WTC11 (cell line): ENCODE measurements at regions not wholly inside any gene's neighbourhood (a gene's known extent, or its start where the extent isn't known, plus 50 kb on each side); places are given as distances from the start of the nearest gene placed in this dataset.

Source experiments
- ATAC-seq: fragments of 200-7000 bp; cut with Tn5 transposase; 2 replicates; pipeline ENCODE4 v1.10.0; 2021; ENCODE audit warnings: mild to moderate bottlenecking, moderate library complexity
- CTCF ChIA-PET: fragments of 300-600 bp; sonication (Branson Sonifier 250); formaldehyde crosslinking; loops from one replicate; lab custom pipeline; 2021; ENCODE audit warnings: antibody characterized with exemption; lab: Charles Lee
- POLR2A ChIA-PET: fragments of 350-600 bp; sonication (Branson Sonifier 250); formaldehyde crosslinking; loops from one replicate; lab custom pipeline; 2021; ENCODE audit warnings: antibody characterized with exemption; lab: Charles Lee
- DNase-seq: peaks from one replicate; pipeline ENCODE4 v3.0.0; 2021; ENCODE audit warnings: low spot score
- H3K27ac Mint-ChIP-seq: 2 replicates; pipeline ENCODE4 v1.8.0; 2021; ENCODE audit warnings: mixed read lengths
- H3K27me3 Mint-ChIP-seq: 2 replicates; pipeline ENCODE4 v1.8.0; 2021; ENCODE audit warnings: low read depth, mild to moderate bottlenecking, moderate library complexity, mixed read lengths
- H3K36me3 Mint-ChIP-seq: 2 replicates; pipeline ENCODE4 v1.8.0; 2021; ENCODE audit warnings: mixed read lengths
- H3K4me1 Mint-ChIP-seq: 2 replicates; pipeline ENCODE4 v1.8.0; 2022; ENCODE audit warnings: mixed read lengths
- H3K4me3 Mint-ChIP-seq: 2 replicates; pipeline ENCODE4 v1.8.0; 2021; ENCODE audit warnings: mild to moderate bottlenecking, moderate library complexity, mixed read lengths
- H3K9me3 Mint-ChIP-seq: 2 replicates; pipeline ENCODE4 v1.8.0; 2021; ENCODE audit warnings: mixed read lengths
- ELF4 ChIP-seq: sonication (generic); formaldehyde crosslinking; IDR thresholded peaks from 2 replicates; pipeline ENCODE4 v1.8.1; 2022; ENCODE audit warnings: low read depth, mild to moderate bottlenecking, moderate library complexity, missing genetic modification reagents
- EMX1 ChIP-seq: fragments of 250-450 bp; sonication (Bioruptor Pico); IDR thresholded peaks from 2 replicates; pipeline ENCODE4 v1.8.0; 2021; ENCODE audit warnings: mild to moderate bottlenecking
- FOXP1 ChIP-seq: sonication (generic); formaldehyde crosslinking; IDR thresholded peaks from 2 replicates; pipeline ENCODE4 v1.8.0; 2022; ENCODE audit warnings: missing genetic modification reagents, mild to moderate bottlenecking, moderate library complexity, borderline replicate concordance
- GRHL2 ChIP-seq: fragments of 250-450 bp; sonication (Bioruptor Pico); IDR thresholded peaks from 2 replicates; pipeline ENCODE4 v1.8.0; 2022; ENCODE audit warnings: mild to moderate bottlenecking, moderate library complexity; ENCODE audit not compliant: insufficient replicate concordance, severe bottlenecking
- GTF2I ChIP-seq: fragments of 250-450 bp; sonication (Bioruptor Pico); conservative IDR thresholded peaks from 2 replicates; pipeline ENCODE4 v1.4.0; 2021; ENCODE audit warnings: mild to moderate bottlenecking
- HMGA2 ChIP-seq: fragments of 250-450 bp; sonication (Bioruptor Pico); IDR thresholded peaks from 2 replicates; pipeline ENCODE4 v1.4.0; 2021; ENCODE audit warnings: mild to moderate bottlenecking, moderate library complexity
- HMGXB4 ChIP-seq: sonication (generic); formaldehyde crosslinking; IDR thresholded peaks from 2 replicates; pipeline ENCODE4 v1.8.1; 2023; ENCODE audit warnings: mild to moderate bottlenecking, moderate library complexity, missing genetic modification reagents
- IRF2 ChIP-seq: sonication (generic); formaldehyde crosslinking; IDR thresholded peaks from 2 replicates; pipeline ENCODE4 v1.8.0; 2022; ENCODE audit warnings: low read depth, missing genetic modification reagents, borderline replicate concordance
- MAX ChIP-seq: sonication (generic); formaldehyde crosslinking; IDR thresholded peaks from 2 replicates; pipeline ENCODE4 v1.8.0; 2022; ENCODE audit warnings: mild to moderate bottlenecking, missing genetic modification reagents
- NFYB ChIP-seq: sonication (generic); formaldehyde crosslinking; conservative IDR thresholded peaks from 2 replicates; pipeline ENCODE4 v1.8.0; 2022; ENCODE audit warnings: low read depth, missing genetic modification reagents
- NR1H2 ChIP-seq: sonication (generic); formaldehyde crosslinking; IDR thresholded peaks from 2 replicates; pipeline ENCODE4 v1.9.0; 2021; ENCODE audit warnings: mild to moderate bottlenecking, moderate library complexity, missing genetic modification reagents
- NR3C1 ChIP-seq: sonication (generic); formaldehyde crosslinking; conservative IDR thresholded peaks from 2 replicates; pipeline ENCODE4 v1.8.1; 2023; ENCODE audit warnings: low read depth, mild to moderate bottlenecking, missing genetic modification reagents
- RELA ChIP-seq: sonication (generic); formaldehyde crosslinking; IDR thresholded peaks from 2 replicates; pipeline ENCODE4 v1.8.1; 2022; ENCODE audit warnings: missing genetic modification reagents, mild to moderate bottlenecking, borderline replicate concordance
- RORB ChIP-seq: fragments of 250-450 bp; sonication (Bioruptor Pico); IDR thresholded peaks from 2 replicates; pipeline ENCODE4 v1.9.0; 2021; ENCODE audit warnings: mild to moderate bottlenecking
- TP53 ChIP-seq: sonication (generic); formaldehyde crosslinking; IDR thresholded peaks from 2 replicates; pipeline ENCODE4 v1.8.1; 2023; ENCODE audit warnings: mild to moderate bottlenecking, missing genetic modification reagents
- ZNF138 ChIP-seq: sonication (generic); formaldehyde crosslinking; conservative IDR thresholded peaks from 2 replicates; pipeline ENCODE4 v1.8.1; 2022; ENCODE audit warnings: mild to moderate bottlenecking, moderate library complexity, missing genetic modification reagents
- ZNF219 ChIP-seq: sonication (generic); formaldehyde crosslinking; IDR thresholded peaks from 2 replicates; pipeline ENCODE4 v1.8.0; 2023; ENCODE audit warnings: missing genetic modification reagents, mild to moderate bottlenecking, borderline replicate concordance
- ZNF232 ChIP-seq: sonication (generic); formaldehyde crosslinking; IDR thresholded peaks from 2 replicates; pipeline ENCODE4 v1.8.0; 2022; ENCODE audit warnings: mild to moderate bottlenecking, missing genetic modification reagents
- ZNF263 ChIP-seq: sonication (generic); formaldehyde crosslinking; IDR thresholded peaks from 2 replicates; pipeline ENCODE4 v1.8.1; 2022; ENCODE audit warnings: low read depth, mild to moderate bottlenecking, moderate library complexity, missing genetic modification reagents
- ZNF416 ChIP-seq: fragments of 250-450 bp; sonication (Bioruptor Pico); IDR thresholded peaks from 2 replicates; pipeline ENCODE4 v1.9.0; 2021; ENCODE audit warnings: mild to moderate bottlenecking, inconsistent platforms
- ZNF512 ChIP-seq: sonication (generic); formaldehyde crosslinking; IDR thresholded peaks from 2 replicates; pipeline ENCODE4 v1.8.1; 2022; ENCODE audit warnings: missing genetic modification reagents, borderline replicate concordance
- TF ChIP-seq, protein P1 (sequence below): sonication (generic); formaldehyde crosslinking; IDR thresholded peaks from 2 replicates; pipeline ENCODE4 v1.8.0; 2023; ENCODE audit warnings: missing genetic modification reagents
- TF ChIP-seq, protein P2 (sequence below): fragments of 250-450 bp; sonication (Bioruptor Pico); IDR thresholded peaks from 2 replicates; pipeline ENCODE4 v1.9.0; 2021; ENCODE audit warnings: mild to moderate bottlenecking
- TF ChIP-seq, protein P3 (sequence below): sonication (generic); formaldehyde crosslinking; IDR thresholded peaks from 2 replicates; pipeline ENCODE4 v1.8.0; 2022; ENCODE audit warnings: mild to moderate bottlenecking, missing genetic modification reagents

DNA sequence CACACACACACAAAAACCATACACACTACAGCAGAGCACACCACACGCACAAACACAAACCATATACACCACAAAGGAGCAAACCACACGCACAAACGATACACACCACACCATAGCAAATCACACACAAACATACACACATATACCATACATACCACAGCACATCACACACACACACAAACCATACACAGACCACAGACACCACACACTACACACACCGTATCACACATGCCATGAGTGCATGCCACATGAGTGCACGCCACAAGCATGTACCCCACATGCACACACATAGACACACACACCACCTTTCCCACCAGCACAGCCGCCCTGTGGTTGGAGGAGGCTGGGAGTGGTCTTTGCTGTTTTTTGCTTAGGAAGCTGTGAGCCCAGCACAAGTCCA, 517.1 kb upstream of the MYT1L start:
- CTCF ChIA-PET = interaction anchor here (0.6 kb wide), 1 partner anchor 175 kb away, joined by 4 read pairs; no protein-coding TSS in a partner anchor
- ATAC-seq = no peak
- POLR2A ChIA-PET = no interaction called here
- no peak for DNase-seq
- no peaks in the 10 kb centered on the region for H3K9me3 Mint-ChIP-seq
- H3K27me3 Mint-ChIP-seq = 0 out of 2 replicates have a peak, but pooled peaks cover 4% of the 10 kb centered on the region
- peaks cover 12% of the 10 kb centered on the region for H3K4me1 Mint-ChIP-seq
- TF ChIP-seq HMGA2 (CRISPR knock-in tag) = no peak
- TF ChIP-seq IRF2 = no peak
- H3K36me3 Mint-ChIP-seq = no peaks in the 10 kb centered on the region
- H3K4me3 Mint-ChIP-seq = no peak overlapping the region
- H3K27ac Mint-ChIP-seq = no peak overlapping the region

DNA sequence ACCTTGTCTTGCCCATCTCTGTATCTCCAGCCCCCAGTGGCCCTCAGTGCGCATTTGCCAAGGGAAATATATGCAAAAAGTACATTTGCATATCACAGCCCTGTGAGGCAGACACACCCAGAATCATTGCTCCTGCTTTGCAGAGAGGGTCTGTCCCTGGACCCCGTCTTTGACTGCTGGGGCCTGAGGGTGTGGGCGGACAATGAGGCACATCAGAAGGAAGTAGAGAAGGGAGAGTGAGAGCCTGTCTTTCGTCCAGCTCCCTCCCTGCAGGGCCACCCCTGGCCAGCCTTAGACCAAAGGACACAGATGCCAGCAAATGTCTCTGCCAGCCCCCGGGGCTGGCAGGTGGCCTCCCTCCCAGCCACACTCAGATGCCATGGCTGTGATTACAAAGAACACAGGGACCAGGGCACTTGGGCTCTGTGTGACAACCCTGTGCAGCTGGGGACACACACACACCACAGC, 516.2 kb upstream of the MYT1L start:
- no peaks in the 10 kb centered on the region for H3K9me3 Mint-ChIP-seq
- H3K27ac Mint-ChIP-seq = no peak overlapping the region
- ATAC-seq (no peak), DNase-seq (no peak)
- ChIA-PET CTCF (no interaction called here), POLR2A (no interaction called here)
- no peak overlapping the region for H3K4me3 Mint-ChIP-seq
- 0 out of 2 replicates have a peak, but pooled peaks cover 4% of the 10 kb centered on the region for H3K27me3 Mint-ChIP-seq
- no peak for TF ChIP-seq FOXP1 (CRISPR knock-in tag)
- TF ChIP-seq MAX = no peak
- no peak for TF ChIP-seq ELF4 (CRISPR knock-in tag)
- TF ChIP-seq ZNF416 = no peak
- TF ChIP-seq TP53 (CRISPR knock-in tag) = no peak
- no peak for TF ChIP-seq GTF2I (CRISPR knock-in tag)
- TF ChIP-seq ZNF512 = no peak
- no peak for TF ChIP-seq NR1H2 (CRISPR knock-in tag)
- TF ChIP-seq, protein P1, sequence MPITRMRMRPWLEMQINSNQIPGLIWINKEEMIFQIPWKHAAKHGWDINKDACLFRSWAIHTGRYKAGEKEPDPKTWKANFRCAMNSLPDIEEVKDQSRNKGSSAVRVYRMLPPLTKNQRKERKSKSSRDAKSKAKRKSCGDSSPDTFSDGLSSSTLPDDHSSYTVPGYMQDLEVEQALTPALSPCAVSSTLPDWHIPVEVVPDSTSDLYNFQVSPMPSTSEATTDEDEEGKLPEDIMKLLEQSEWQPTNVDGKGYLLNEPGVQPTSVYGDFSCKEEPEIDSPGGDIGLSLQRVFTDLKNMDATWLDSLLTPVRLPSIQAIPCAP (CRISPR knock-in tag) = no peak
- TF ChIP-seq ZNF263 (CRISPR knock-in tag) = no peak
- no peak for TF ChIP-seq RORB (CRISPR knock-in tag)
- no peak for TF ChIP-seq HMGXB4 (CRISPR knock-in tag)
- TF ChIP-seq GRHL2 = no peak
- TF ChIP-seq ZNF138 (CRISPR knock-in tag) = no peak
- TF ChIP-seq IRF2 = no peak
- H3K4me1 Mint-ChIP-seq = peaks cover 12% of the 10 kb centered on the region
- H3K36me3 Mint-ChIP-seq = no peaks in the 10 kb centered on the region

DNA sequence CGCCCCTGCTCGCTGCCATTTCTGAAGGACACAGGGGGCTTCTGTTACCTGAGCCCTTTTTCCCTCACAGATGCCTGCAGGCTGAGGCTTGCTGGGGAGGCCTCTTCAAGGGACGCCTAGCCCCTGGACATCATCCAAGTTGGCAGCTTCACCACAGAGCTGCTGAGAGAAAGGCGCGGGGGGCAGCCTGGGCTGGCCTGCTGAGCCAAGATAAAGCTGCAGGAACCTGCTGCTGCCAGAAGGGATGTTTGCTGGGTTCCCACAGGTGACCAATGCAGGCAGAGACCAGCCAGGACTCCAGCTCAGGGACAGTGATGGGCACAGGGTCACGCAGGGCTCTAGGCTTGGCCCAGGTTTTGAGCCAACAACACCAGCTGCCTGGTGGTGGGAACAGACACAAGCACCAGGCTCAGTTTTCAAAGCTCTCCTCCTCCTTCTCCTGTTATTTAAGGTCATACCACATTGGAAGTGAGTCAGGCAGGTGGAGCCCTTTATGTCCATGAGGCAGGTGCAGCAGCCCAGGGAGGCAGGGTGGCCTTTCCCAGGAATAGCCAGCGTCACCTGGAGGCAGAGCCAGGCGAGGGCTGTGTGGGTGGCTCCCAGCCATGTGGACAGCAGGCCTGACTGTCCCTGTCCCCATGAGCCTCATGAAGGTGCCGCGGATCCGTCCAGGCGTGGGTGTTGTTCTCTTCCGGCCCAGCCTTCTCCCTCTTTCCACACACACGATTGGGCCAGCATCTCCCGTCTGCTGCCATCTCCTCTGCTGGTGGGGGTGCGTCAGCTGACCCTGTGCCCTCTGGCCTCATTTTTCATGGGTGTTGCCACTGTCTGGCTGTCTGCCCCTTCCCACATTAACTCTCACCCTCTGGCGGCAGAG, 515.5 kb upstream of the MYT1L start:
- TF ChIP-seq NFYB (CRISPR knock-in tag) (no peak), ZNF232 (no peak), ZNF219 (CRISPR knock-in tag) (no peak), RELA (no peak), EMX1 (CRISPR knock-in tag) (no peak), NR3C1 (CRISPR knock-in tag) (no peak)
- TF ChIP-seq, protein P2, sequence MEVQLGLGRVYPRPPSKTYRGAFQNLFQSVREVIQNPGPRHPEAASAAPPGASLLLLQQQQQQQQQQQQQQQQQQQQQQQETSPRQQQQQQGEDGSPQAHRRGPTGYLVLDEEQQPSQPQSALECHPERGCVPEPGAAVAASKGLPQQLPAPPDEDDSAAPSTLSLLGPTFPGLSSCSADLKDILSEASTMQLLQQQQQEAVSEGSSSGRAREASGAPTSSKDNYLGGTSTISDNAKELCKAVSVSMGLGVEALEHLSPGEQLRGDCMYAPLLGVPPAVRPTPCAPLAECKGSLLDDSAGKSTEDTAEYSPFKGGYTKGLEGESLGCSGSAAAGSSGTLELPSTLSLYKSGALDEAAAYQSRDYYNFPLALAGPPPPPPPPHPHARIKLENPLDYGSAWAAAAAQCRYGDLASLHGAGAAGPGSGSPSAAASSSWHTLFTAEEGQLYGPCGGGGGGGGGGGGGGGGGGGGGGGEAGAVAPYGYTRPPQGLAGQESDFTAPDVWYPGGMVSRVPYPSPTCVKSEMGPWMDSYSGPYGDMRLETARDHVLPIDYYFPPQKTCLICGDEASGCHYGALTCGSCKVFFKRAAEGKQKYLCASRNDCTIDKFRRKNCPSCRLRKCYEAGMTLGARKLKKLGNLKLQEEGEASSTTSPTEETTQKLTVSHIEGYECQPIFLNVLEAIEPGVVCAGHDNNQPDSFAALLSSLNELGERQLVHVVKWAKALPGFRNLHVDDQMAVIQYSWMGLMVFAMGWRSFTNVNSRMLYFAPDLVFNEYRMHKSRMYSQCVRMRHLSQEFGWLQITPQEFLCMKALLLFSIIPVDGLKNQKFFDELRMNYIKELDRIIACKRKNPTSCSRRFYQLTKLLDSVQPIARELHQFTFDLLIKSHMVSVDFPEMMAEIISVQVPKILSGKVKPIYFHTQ (CRISPR knock-in tag) = no peak
- TF ChIP-seq, protein P3, sequence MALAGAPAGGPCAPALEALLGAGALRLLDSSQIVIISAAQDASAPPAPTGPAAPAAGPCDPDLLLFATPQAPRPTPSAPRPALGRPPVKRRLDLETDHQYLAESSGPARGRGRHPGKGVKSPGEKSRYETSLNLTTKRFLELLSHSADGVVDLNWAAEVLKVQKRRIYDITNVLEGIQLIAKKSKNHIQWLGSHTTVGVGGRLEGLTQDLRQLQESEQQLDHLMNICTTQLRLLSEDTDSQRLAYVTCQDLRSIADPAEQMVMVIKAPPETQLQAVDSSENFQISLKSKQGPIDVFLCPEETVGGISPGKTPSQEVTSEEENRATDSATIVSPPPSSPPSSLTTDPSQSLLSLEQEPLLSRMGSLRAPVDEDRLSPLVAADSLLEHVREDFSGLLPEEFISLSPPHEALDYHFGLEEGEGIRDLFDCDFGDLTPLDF (CRISPR knock-in tag) = no peak
- peaks cover 16% of the 10 kb centered on the region for H3K4me1 Mint-ChIP-seq
- peaks cover 4% of the 10 kb centered on the region for H3K9me3 Mint-ChIP-seq
- CTCF ChIA-PET = no interaction called here
- ATAC-seq (no peak), DNase-seq (no peak)
- no peak overlapping the region for H3K4me3 Mint-ChIP-seq
- POLR2A ChIA-PET = no interaction called here
- H3K36me3 Mint-ChIP-seq = no peaks in the 10 kb centered on the region
- H3K27me3 Mint-ChIP-seq = 0 out of 2 replicates have a peak, but pooled peaks cover 4% of the 10 kb centered on the region
- H3K27ac Mint-ChIP-seq = no peak overlapping the region
